ENCODE measurements at regions not wholly inside any gene's neighbourhood (a gene's known extent, or its start where the extent isn't known, plus 50 kb on each side); places are given as distances from the start of the nearest gene placed in this dataset.

DNA sequence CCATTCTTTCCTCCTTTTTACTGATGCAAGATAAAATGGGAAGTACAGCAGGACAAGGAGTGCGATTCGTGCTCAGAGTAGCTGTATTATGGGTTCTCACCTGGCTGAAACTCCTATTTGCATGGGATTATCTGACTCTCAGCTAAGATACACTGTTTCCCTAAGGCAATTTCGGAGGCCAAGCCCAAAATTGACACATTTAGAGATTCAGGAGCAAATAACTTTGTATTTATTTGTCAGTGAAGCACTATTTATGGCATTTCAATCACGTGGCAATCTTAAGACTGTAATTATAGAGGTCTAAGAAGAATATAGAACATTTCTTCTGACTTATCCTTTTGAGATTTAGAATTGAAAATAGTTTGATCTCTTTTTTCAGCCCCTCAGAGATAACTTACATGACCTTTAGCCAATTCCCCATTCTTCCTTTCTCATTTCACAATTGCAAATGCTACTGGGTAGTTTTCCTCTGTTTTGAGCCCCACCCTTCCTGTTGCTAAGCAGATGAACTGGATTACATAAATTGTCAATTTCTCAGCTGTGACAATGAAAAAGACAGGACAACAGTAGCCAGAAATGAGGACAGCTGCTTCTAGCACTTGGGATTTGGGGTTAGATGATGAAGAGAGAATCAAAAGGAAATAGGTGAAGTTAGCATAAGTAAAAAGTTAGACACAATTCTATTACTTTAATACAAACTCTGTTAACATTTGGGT lies 122.7 kb upstream of the FRY start:
- TF ChIP-seq CTCF (IDR thresholded peaks at IDR 0.05; ENCODE audit: low read depth, low read length) (no peak), POLR2A (IDR thresholded peaks at IDR 0.05; ENCODE audit: extremely low read depth, insufficient read length) (no peak), MYC (IDR thresholded peaks at IDR 0.05; ENCODE audit: low read depth, low read length) (no peak)
- TF ChIP-seq, protein P1, sequence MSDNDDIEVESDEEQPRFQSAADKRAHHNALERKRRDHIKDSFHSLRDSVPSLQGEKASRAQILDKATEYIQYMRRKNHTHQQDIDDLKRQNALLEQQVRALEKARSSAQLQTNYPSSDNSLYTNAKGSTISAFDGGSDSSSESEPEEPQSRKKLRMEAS (IDR thresholded peaks at IDR 0.05; ENCODE audit: low read depth, low read length) = no peak

All from NB4 (cell line).